HG02870 (cell line): ENCODE measurements at regions not wholly inside any gene's neighbourhood (a gene's known extent, or its start where the extent isn't known, plus 50 kb on each side); places are given as distances from the start of the nearest gene placed in this dataset.
A peak's percentile ranks its signal among the peaks of the same experiment; 100 is the strongest.

ENCODE experiments used
- ATAC-seq: cut with Tn5 transposase; IDR thresholded peaks from one replicate; pipeline ENCODE4 v1.9.1; 2021; ENCODE audit warnings: mild to moderate bottlenecking, moderate library complexity; ENCODE audit not compliant: unreplicated experiment

- ATAC-seq: no peak
Observed at GRCh38 chr12:88957358-88957757, 377.1 kb upstream of the KITLG start.

DNA sequence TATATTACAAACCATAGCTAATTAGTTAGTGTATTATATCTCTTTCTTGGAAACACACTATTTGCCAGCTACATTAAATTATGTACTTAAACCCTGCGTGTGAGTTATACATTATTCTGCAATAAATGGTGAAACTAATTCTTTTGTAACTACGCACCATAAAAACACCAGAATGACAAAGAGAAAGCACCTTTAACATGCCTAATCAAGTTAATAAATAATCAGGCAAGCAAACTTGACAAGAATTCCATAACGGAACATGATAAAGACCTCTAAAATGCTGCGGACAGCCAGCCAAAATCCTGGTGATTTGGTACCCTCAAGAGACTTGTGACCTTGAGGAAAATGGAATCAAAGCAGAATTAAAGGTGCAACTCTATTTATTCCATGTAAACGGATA lies 375.3 kb upstream of the KITLG start:
- no peak for ATAC-seq

GRCh38 chr12:88953029-88953586 lies 372.8 kb upstream of the KITLG start:
- no peak for ATAC-seq

DNA sequence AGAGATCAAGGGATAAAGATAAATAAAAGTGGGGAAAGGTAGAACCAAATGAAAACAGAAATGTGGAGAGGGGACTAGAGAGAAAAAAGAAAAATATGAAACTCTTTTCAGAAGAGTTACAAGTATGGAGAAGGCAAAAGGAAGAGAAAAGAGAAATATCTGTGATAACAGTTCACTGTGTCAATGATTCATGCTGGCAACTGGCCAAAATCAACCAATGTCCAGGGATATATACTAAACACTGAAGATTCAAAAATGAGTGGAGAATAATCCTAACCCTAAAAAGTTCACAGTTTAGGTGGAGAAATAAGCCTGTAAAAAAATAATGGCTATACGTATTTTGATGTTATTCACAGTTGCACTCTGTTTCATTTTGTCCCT lies 372.3 kb upstream of the KITLG start:
- no peak for ATAC-seq

DNA sequence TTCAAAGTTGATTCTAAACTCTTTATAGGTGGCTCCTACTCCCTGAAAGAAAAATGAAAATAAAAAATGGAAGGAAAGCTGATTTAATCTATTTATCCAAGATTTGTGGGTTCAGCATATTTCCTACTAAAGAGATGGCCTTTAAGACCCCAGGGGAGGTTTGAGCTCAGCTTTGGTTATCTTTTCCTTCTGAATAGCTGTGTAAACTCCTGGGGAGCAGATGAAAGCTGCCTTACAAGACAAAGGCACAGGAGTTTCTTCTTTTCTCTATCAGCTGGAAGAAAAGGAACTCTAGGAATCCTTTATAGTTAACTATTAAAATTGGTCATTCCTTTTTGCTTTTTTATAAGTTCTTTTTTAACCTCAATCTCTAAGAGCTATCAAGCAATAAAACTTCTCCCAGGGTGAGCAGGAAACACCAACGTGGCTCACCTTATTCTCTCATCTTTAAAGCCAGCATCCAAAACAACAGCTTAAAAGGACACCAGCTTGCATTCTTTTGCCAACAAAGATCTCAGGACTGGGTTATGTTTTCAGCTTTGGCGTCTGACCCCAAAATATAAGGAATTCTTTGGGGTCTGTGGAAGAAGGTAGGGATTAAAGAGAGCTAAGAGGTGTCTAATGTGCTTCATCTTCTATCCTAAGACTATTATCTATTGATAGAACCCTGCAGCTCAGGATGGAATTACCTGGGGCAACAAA lies 371.7 kb upstream of the KITLG start:
- no peak for ATAC-seq

GRCh38 chr12:88951177-88951576 lies 370.9 kb upstream of the KITLG start:
- ATAC-seq: no peak

DNA sequence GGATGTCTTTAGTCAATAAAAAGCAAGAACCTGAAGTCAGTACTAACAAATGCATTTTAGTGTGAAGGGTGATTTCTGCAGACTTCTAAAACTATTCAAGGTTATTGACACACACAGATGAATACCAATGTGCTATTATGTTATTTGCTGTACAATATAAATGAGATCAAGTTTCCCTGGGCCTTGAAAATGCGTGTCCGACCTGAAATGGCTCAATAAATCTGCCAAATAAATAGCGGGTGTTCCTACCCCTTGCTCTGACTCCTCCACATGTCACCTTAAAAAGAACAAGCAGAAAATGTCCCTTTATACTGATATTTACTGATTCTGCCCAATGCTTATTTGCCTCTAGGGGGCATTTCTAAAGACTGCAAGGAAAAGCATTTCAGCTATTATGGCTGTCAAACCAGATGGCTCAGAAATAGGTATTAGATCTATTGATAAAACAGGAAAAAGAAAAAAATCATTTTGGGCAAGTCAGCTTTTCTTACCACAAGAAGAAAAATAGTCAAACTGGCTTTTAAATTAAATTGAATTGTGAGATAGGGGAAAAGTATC lies 367.3 kb upstream of the KITLG start:
- ATAC-seq: no peak

DNA sequence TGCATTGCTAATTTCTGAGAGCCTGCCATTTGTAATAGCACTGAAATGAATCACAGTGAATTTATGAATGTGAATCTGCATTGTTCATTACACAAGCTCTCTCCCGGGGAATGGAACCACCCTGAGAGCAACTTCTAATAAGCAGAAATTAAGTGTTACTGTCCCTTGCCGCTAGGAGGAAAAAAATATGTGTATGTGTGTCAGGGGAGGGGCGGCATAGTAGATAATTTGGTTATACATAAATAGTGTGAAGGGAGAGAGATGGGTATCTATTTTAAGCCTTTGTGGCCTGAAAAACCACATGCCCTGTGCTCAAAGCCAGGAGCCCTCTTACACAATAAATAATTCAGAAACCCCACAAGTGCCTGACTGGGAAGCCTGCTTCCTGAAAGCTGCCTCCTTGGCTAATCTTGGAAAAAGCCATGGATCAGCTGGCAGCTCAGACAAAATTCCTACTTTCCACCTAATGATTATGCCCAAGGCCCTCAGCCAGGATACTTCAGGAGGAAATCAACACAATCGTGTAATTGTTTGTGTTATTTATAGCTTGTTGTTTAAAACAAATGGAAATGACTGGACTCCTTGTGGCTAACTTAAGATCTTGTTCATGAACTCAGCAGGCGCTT lies 366.2 kb upstream of the KITLG start:
- peak; percentile 63 for ATAC-seq

DNA sequence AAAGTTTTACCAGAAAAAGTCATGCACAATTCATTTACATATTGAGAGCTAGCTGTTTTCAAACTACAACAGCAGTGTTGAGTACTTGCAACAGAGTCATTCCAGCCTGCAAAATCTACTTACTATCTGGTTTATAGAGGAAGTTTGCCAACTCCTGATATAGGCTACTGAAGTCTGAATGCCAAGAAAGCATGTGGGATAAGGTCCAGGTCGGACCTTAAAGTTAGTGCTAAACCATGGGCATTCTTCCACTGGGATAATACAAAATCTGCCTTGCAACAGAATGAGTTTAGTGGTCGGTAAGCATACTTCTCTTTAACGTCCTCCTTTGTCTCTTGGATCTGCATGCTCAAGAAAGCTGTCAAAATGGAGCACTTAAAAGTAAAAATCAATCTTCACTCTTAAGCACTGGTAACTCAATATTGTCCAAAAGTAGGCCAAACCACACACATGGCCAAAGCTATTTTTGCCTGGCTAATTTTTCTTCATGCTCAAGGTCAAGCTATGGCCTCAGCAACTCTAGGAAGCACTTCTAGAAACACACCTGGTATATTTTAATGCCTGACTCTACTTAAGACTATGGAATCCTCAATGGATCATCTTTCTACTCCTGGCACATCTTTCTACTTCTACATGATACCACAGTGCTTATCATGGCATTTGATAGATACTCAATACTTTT lies 364.9 kb upstream of the KITLG start:
- ATAC-seq: no peak

DNA sequence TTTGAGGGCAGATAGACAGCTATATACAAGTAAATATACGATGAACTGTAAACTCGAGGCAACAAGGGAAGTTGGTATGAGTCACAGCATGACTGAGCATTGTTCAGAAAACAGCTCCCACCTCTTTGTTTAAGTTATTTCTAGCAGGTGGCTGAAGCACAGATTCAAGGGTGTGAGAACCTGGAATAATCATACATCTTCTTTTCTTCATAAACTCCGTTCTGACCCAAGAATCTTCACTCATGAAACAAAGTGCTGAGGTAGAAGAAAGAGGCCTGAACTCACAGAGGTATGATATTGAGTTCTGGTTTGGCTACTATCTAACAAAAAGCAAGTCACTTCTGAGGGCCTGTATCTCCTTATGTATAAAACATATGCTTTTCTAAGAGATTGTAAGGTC lies 364.1 kb upstream of the KITLG start:
- ATAC-seq: no peak

- no peak for ATAC-seq
Observed at GRCh38 chr12:88940854-88941253, 360.6 kb upstream of the KITLG start.

GRCh38 chr12:88935856-88936255 lies 355.6 kb upstream of the KITLG start:
- no peak for ATAC-seq

DNA sequence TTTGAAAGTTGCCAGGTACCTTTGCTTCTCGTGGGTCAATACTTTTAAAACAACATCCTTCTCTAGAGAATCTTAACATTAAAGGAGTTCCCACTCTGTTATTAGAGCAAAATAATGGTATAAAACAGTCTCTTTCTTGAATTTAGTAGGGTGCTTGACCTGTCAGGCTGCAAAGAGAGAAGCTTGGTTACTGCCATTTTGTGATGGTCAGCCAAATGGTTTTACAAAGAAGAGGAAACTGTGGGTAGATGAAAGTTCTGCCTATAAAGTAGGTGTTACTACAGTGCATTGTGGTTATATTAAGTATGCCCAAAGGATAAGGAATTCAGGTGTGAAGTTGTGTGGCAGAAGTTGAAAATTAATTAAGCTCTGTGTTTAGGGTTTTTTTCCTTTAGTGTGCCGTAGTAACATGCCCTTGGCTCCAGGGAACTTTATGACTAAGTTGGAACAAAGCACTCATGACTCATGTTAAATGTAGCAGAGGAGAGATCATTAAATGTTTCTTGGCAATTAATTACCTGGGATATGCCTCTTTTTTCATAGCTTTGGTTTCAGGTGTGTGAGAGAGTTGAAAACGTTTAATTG lies 354.0 kb upstream of the KITLG start:
- ATAC-seq: no peak

- no peak for ATAC-seq
Observed at GRCh38 chr12:88932457-88932856, 352.2 kb upstream of the KITLG start.

DNA sequence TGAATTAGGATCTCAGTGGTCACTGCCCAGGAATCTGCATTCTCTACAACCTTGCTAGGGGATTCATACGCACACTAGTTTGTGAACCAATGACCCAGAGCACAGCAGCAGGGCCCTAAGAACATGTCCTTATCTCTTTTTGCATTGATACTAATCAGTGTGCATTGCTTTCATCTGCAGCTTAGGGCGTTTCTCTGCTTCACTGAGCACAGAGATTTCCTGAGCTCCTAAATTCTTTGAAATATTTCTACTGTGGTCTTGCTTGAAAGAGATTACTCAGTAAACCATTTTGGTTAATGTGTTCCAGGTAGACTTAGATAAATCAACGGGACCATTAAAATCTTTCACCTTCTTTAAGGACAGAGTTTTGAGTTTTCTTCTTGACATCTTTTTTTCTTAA lies 351.3 kb upstream of the KITLG start:
- ATAC-seq: no peak

- no peak for ATAC-seq
Observed at GRCh38 chr12:88925454-88925853, 345.2 kb upstream of the KITLG start.

GRCh38 chr12:88924162-88924561 lies 343.9 kb upstream of the KITLG start:
- ATAC-seq: no peak

GRCh38 chr12:88923631-88924030 lies 343.4 kb upstream of the KITLG start:
- ATAC-seq: no peak

DNA sequence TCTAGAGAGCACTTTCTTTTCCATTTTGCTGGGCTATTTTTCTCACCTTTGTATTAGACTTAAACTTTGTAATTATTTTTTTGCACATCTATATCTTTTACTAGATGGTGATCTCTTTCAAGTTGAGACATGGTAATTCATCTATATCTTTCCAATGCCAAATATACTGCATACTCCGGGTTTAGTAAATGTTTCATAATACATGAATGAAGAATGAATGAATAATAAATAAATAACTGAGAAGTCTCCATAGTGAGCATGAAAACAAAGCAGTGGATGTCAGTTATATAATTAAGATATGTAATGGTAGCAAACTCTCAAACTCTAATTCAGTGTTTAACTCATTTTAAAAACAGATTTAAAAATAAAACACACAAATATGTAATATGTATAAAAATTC lies 342.5 kb upstream of the KITLG start:
- ATAC-seq: no peak

GRCh38 chr12:88921890-88922532 lies 341.7 kb upstream of the KITLG start:
- no peak for ATAC-seq

- no peak for ATAC-seq
Observed at GRCh38 chr12:88921434-88921833, 341.2 kb upstream of the KITLG start.
